ENCODE measurements at regions not wholly inside any gene's neighbourhood (a gene's known extent, or its start where the extent isn't known, plus 50 kb on each side); places are given as distances from the start of the nearest gene placed in this dataset.

- no peak for TF ChIP-seq CTCF (conservative IDR thresholded peaks at IDR 0.05; ENCODE audit: low read length)
- no peak for TF ChIP-seq EZH2phosphoT487 (IDR thresholded peaks at IDR 0.05; ENCODE audit: borderline replicate concordance, low read depth, low read length)
- Histone ChIP-seq H3K9me3 (ENCODE audit: low read length) (no peaks in the 10 kb centered on the region), H3K36me3 (ENCODE audit: insufficient read depth, low read length) (no peaks in the 10 kb centered on the region), H3K4me1 (ENCODE audit: insufficient read depth, low read length, poor library complexity, severe bottlenecking) (no peaks in the 10 kb centered on the region), H3K79me2 (ENCODE audit: insufficient read depth, low read depth, low read length) (no peaks in the 10 kb centered on the region), H4K20me1 (ENCODE audit: insufficient read depth, low read length) (no peaks in the 10 kb centered on the region), H3K4me2 (ENCODE audit: low read length) (no peak overlapping the region), H3K4me3 (ENCODE audit: low read depth, low read length, poor library complexity, severe bottlenecking) (no peak overlapping the region), H2AFZ (ENCODE audit: low read length) (no peak overlapping the region), H3K27ac (ENCODE audit: low read depth, low read length, poor library complexity, severe bottlenecking) (no peak overlapping the region), H3K9me2 (ENCODE audit: insufficient read depth, low read length) (no peaks in the 10 kb centered on the region)
- ChIA-PET CTCF (ENCODE audit: unreplicated experiment) (no interaction called here), POLR2A (no interaction called here)
- DNase-seq (ENCODE audit: low spot score) = no peak
- BruUV-seq (replicated peaks) = no TSS peak
- intact Hi-C loops (cut with micrococcal nuclease; ENCODE audit: unreplicated experiment) = no loop called here
These were observed 371.4 kb upstream of the CDH18 start for GRCh38 chr5:20359377-20359776.

- BruUV-seq (replicated peaks) = no TSS peak
- TF ChIP-seq CTCF (conservative IDR thresholded peaks at IDR 0.05; ENCODE audit: low read length) (no peak), EZH2phosphoT487 (IDR thresholded peaks at IDR 0.05; ENCODE audit: borderline replicate concordance, low read depth, low read length) (no peak)
- no peak for DNase-seq (ENCODE audit: low spot score)
- ChIA-PET CTCF (ENCODE audit: unreplicated experiment) (no interaction called here), POLR2A (no interaction called here)
- intact Hi-C loops (cut with micrococcal nuclease; ENCODE audit: unreplicated experiment) = no loop called here
- no peak overlapping the region for H3K4me3 ChIP-seq (ENCODE audit: low read depth, low read length, poor library complexity, severe bottlenecking)
- H2AFZ ChIP-seq (ENCODE audit: low read length) = no peak overlapping the region
- H3K36me3 ChIP-seq (ENCODE audit: insufficient read depth, low read length) = no peaks in the 10 kb centered on the region
- H3K27ac ChIP-seq (ENCODE audit: low read depth, low read length, poor library complexity, severe bottlenecking) = no peak overlapping the region
- no peaks in the 10 kb centered on the region for H3K79me2 ChIP-seq (ENCODE audit: insufficient read depth, low read depth, low read length)
- no peaks in the 10 kb centered on the region for H3K9me3 ChIP-seq (ENCODE audit: low read length)
- no peaks in the 10 kb centered on the region for H4K20me1 ChIP-seq (ENCODE audit: insufficient read depth, low read length)
- no peaks in the 10 kb centered on the region for H3K9me2 ChIP-seq (ENCODE audit: insufficient read depth, low read length)
- H3K4me2 ChIP-seq (ENCODE audit: low read length) = no peak overlapping the region
- no peaks in the 10 kb centered on the region for H3K4me1 ChIP-seq (ENCODE audit: insufficient read depth, low read length, poor library complexity, severe bottlenecking)
These were observed 365.5 kb upstream of the CDH18 start for GRCh38 chr5:20353499-20353898.

DNA sequence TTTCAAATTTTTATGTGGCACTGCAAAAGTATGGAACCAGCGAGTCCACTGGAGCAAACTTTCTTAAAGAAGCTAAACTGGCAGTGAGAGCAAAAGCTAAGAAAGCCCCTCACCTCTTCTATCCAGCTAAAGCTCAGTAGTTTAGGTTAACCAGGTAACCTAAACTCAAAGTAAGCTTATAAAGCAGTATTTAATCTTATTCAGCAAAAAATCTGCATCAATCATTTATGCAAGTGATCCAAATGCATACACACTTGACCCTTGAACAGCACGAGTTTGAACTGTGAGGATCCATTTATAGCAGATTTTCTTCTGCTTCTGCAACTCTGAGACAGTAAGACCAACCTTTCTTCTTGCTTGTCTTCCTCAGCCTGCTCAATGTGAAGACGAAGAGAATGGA, 363.8 kb upstream of the CDH18 start:
- H3K4me1 ChIP-seq (ENCODE audit: insufficient read depth, low read length, poor library complexity, severe bottlenecking) = no peaks in the 10 kb centered on the region
- no peaks in the 10 kb centered on the region for H3K79me2 ChIP-seq (ENCODE audit: insufficient read depth, low read depth, low read length)
- H3K4me2 ChIP-seq (ENCODE audit: low read length) = no peak overlapping the region
- no peak overlapping the region for H3K27ac ChIP-seq (ENCODE audit: low read depth, low read length, poor library complexity, severe bottlenecking)
- no peaks in the 10 kb centered on the region for H4K20me1 ChIP-seq (ENCODE audit: insufficient read depth, low read length)
- H3K4me3 ChIP-seq (ENCODE audit: low read depth, low read length, poor library complexity, severe bottlenecking) = no peak overlapping the region
- DNase-seq (ENCODE audit: low spot score) = no peak
- POLR2A ChIA-PET = interaction anchor here (0.7 to 0.8 kb wide), 2 partner anchors 9 to 139 kb away, joined by 3 to 4 read pairs; no protein-coding TSS in a partner anchor
- CTCF ChIA-PET (ENCODE audit: unreplicated experiment) = no interaction called here
- intact Hi-C loops (cut with micrococcal nuclease; ENCODE audit: unreplicated experiment) = no loop called here
- BruUV-seq (replicated peaks) = no TSS peak
- no peaks in the 10 kb centered on the region for H3K36me3 ChIP-seq (ENCODE audit: insufficient read depth, low read length)
- TF ChIP-seq CTCF (conservative IDR thresholded peaks at IDR 0.05; ENCODE audit: low read length) (no peak), EZH2phosphoT487 (IDR thresholded peaks at IDR 0.05; ENCODE audit: borderline replicate concordance, low read depth, low read length) (no peak)
- H3K9me2 ChIP-seq (ENCODE audit: insufficient read depth, low read length) = no peaks in the 10 kb centered on the region
- H2AFZ ChIP-seq (ENCODE audit: low read length) = no peak overlapping the region
- H3K9me3 ChIP-seq (ENCODE audit: low read length) = no peaks in the 10 kb centered on the region

Measured in OCI-LY7 (cell line).